Neural progenitor cell (in vitro differentiated cells): ENCODE measurements at regions not wholly inside any gene's neighbourhood (a gene's known extent, or its start where the extent isn't known, plus 50 kb on each side); places are given as distances from the start of the nearest gene placed in this dataset.

Experiments used
- DNase-seq: peaks from one replicate; pipeline ENCODE4 v3.0.0-alpha.2; 2016; ENCODE audit warnings: low spot score
- H2AFZ ChIP-seq: fragments of 200-600 bp; sonication (generic); replicated peaks from 2 replicates; pipeline ENCODE4 v1.6.1; 2016; ENCODE audit warnings: antibody characterized with exemption
- H3F3A ChIP-seq: fragments of 200-600 bp; sonication (generic); 2 replicates; pipeline ENCODE4 v1.6.1; 2016; ENCODE audit warnings: antibody characterized with exemption, low read depth
- H3K27ac ChIP-seq: fragments of 200-600 bp; sonication (generic); 2 replicates; pipeline ENCODE4 v1.5.1; 2016; ENCODE audit warnings: mild to moderate bottlenecking
- H3K27me3 ChIP-seq: fragments of 200-600 bp; sonication (generic); 2 replicates; pipeline ENCODE4 v1.6.1; 2016; ENCODE audit warnings: mild to moderate bottlenecking, moderate library complexity
- H3K36me3 ChIP-seq: fragments of 200-600 bp; sonication (generic); 2 replicates; pipeline ENCODE4 v1.5.1; 2016
- H3K4me1 ChIP-seq: fragments of 200-600 bp; sonication (generic); 2 replicates; pipeline ENCODE4 v1.6.1; 2016; ENCODE audit warnings: mixed run types
- H3K4me2 ChIP-seq: fragments of 200-600 bp; sonication (generic); 2 replicates; pipeline ENCODE4 v1.6.1; 2016
- H3K4me3 ChIP-seq: fragments of 200-600 bp; sonication (generic); 2 replicates; pipeline ENCODE4 v1.5.1; 2016
- H3K79me2 ChIP-seq: fragments of 200-600 bp; sonication (generic); 2 replicates; pipeline ENCODE4 v1.6.1; 2016; ENCODE audit warnings: low read depth
- H3K9ac ChIP-seq: fragments of 200-600 bp; sonication (generic); 2 replicates; pipeline ENCODE4 v1.6.1; 2016
- H3K9me3 ChIP-seq: fragments of 200-600 bp; sonication (generic); 2 replicates; pipeline ENCODE4 v1.5.1; 2016; ENCODE audit warnings: low read depth
- H4K20me1 ChIP-seq: fragments of 200-600 bp; sonication (generic); 2 replicates; pipeline ENCODE4 v1.6.1; 2016; ENCODE audit warnings: low read depth
- H3K27ac Mint-ChIP-seq: 3 replicates; pipeline ENCODE4 v1.8.0; 2021; ENCODE audit warnings: mixed read lengths
- H3K27me3 Mint-ChIP-seq: 2 replicates; pipeline ENCODE4 v1.8.0; 2022; ENCODE audit warnings: low read depth, mild to moderate bottlenecking, inconsistent platforms, moderate library complexity, mixed read lengths; ENCODE audit not compliant: insufficient read depth
- H3K36me3 Mint-ChIP-seq: 3 replicates; pipeline ENCODE4 v1.8.0; 2021; ENCODE audit warnings: mixed read lengths
- H3K4me1 Mint-ChIP-seq: 3 replicates; pipeline ENCODE4 v1.8.0; 2021; ENCODE audit warnings: mixed read lengths
- H3K4me3 Mint-ChIP-seq: 3 replicates; pipeline ENCODE4 v1.8.0; 2021; ENCODE audit warnings: mild to moderate bottlenecking, moderate library complexity, mixed read lengths
- H3K9me3 Mint-ChIP-seq: 3 replicates; pipeline ENCODE4 v1.8.0; 2020; ENCODE audit warnings: mixed read lengths
- EZH2 ChIP-seq: fragments of 200-600 bp; sonication (generic); IDR thresholded peaks from 2 replicates; pipeline ENCODE4 v1.6.1; 2017; ENCODE audit warnings: antibody characterized with exemption, mild to moderate bottlenecking, moderate library complexity
- EZH2phosphoT487 ChIP-seq: fragments of 200-600 bp; sonication (generic); IDR thresholded peaks from 2 replicates; pipeline ENCODE4 v1.6.1; 2017; ENCODE audit warnings: antibody characterized with exemption
- TF ChIP-seq, protein P1 (sequence below): fragments of 200-600 bp; sonication (generic); IDR thresholded peaks from 2 replicates; pipeline ENCODE4 v1.5.1; 2017; ENCODE audit warnings: antibody characterized with exemption, mild to moderate bottlenecking

DNA sequence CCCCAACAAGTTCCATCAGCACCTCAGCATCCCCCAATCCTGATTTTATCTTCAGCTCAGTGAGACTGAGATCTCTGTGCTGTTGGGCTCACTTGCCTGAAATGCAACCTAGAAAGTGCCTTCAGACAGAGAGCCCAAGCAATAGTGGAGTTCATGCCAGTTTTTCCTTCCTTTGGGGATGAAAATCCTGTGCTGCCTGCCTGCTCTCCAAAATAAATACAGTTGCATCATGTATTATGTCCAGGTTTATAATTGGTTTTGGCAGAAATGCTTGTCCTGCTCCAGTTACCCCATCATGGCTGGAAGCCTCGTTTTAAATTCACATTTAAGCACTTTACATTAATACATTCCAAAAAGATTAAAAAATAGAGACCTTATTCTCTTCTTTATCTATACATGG is 1865.5 kb upstream of the TENM3 start:
- H3K9me3 Mint-ChIP-seq, result no peaks in the 10 kb centered on the region
- H3K27me3 Mint-ChIP-seq, result no peaks in the 10 kb centered on the region
- no peaks in the 10 kb centered on the region for H3K36me3 Mint-ChIP-seq
- peaks cover 8% of the 10 kb centered on the region for H3K4me1 Mint-ChIP-seq
- Histone ChIP-seq H3K27me3 (no peaks in the 10 kb centered on the region), H3K4me3 (no peak overlapping the region), H3K9ac (no peak overlapping the region), H3K4me1 (no peaks in the 10 kb centered on the region), H3K36me3 (no peaks in the 10 kb centered on the region), H3K9me3 (no peaks in the 10 kb centered on the region), H4K20me1 (no peaks in the 10 kb centered on the region), H3K27ac (no peak overlapping the region), H3F3A (no peaks in the 10 kb centered on the region), H3K79me2 (no peaks in the 10 kb centered on the region), H3K4me2 (no peak overlapping the region), H2AFZ (no peak overlapping the region)
- TF ChIP-seq, protein P1, sequence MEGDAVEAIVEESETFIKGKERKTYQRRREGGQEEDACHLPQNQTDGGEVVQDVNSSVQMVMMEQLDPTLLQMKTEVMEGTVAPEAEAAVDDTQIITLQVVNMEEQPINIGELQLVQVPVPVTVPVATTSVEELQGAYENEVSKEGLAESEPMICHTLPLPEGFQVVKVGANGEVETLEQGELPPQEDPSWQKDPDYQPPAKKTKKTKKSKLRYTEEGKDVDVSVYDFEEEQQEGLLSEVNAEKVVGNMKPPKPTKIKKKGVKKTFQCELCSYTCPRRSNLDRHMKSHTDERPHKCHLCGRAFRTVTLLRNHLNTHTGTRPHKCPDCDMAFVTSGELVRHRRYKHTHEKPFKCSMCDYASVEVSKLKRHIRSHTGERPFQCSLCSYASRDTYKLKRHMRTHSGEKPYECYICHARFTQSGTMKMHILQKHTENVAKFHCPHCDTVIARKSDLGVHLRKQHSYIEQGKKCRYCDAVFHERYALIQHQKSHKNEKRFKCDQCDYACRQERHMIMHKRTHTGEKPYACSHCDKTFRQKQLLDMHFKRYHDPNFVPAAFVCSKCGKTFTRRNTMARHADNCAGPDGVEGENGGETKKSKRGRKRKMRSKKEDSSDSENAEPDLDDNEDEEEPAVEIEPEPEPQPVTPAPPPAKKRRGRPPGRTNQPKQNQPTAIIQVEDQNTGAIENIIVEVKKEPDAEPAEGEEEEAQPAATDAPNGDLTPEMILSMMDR, result no peak
- DNase-seq, result no peak
- H3K27ac Mint-ChIP-seq, result no peak overlapping the region
- H3K4me3 Mint-ChIP-seq, result no peak overlapping the region

DNA sequence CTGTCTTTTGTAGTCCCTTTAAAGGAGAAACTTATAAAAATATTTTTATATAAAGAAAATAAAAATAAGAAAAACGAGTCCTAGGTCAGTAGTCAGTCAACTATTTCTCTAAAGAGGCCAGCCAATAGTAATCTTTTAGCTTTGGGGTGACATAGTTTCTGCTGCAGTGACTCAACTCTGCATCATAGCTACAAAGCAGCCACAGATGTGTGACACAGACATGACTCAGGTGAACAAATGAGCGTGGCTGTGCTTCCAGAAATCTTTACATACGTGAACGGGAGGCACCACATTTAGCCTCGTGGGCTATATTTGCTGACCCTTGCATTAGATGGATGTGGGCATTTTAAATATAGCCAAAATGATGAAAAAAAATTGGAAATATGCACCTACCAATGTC is 1862.5 kb upstream of the TENM3 start:
- no peaks in the 10 kb centered on the region for H4K20me1 ChIP-seq
- no peaks in the 10 kb centered on the region for H3K9me3 ChIP-seq
- H3F3A ChIP-seq, result no peaks in the 10 kb centered on the region
- no peak overlapping the region for H2AFZ ChIP-seq
- no peak overlapping the region for H3K9ac ChIP-seq
- no peaks in the 10 kb centered on the region for H3K36me3 Mint-ChIP-seq
- no peak overlapping the region for H3K4me3 ChIP-seq
- H3K27ac Mint-ChIP-seq, result no peak overlapping the region
- no peaks in the 10 kb centered on the region for H3K27me3 Mint-ChIP-seq
- H3K79me2 ChIP-seq, result no peaks in the 10 kb centered on the region
- no peak overlapping the region for H3K4me2 ChIP-seq
- no peak overlapping the region for H3K27ac ChIP-seq
- H3K36me3 ChIP-seq, result no peaks in the 10 kb centered on the region
- H3K4me1 ChIP-seq, result no peaks in the 10 kb centered on the region
- peaks cover 8% of the 10 kb centered on the region for H3K4me1 Mint-ChIP-seq
- no peak overlapping the region for H3K4me3 Mint-ChIP-seq
- DNase-seq, result no peak
- H3K27me3 ChIP-seq, result no peaks in the 10 kb centered on the region
- no peak for TF ChIP-seq EZH2
- TF ChIP-seq, protein P1, result no peak
- TF ChIP-seq EZH2phosphoT487, result no peak
- no peaks in the 10 kb centered on the region for H3K9me3 Mint-ChIP-seq

DNA sequence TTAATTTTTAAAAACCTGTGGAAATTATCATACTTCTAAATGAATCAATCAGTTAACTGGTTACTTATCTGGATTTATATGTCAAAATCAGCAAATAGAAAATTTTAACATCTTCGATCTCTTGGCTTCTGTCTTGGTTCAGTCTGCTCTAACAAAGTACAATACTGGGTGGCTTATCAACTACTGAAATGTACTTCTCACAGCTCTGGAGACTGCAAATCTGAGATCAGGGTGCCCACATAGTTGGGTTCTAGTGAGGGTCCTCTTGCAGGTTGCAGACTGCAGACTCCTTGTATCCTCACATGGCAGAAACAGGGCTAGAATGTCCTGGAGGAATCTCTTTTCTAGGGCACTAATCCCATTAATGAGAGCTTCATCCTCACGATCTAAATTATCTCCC is 1851.6 kb upstream of the TENM3 start:
- Histone ChIP-seq H3K27ac (no peak overlapping the region), H3K79me2 (no peaks in the 10 kb centered on the region), H3K27me3 (no peaks in the 10 kb centered on the region), H3F3A (peaks cover 4% of the 10 kb centered on the region), H3K9me3 (no peaks in the 10 kb centered on the region), H3K4me2 (no peak overlapping the region), H3K36me3 (no peaks in the 10 kb centered on the region), H2AFZ (no peak overlapping the region), H3K4me3 (no peak overlapping the region), H3K9ac (no peak overlapping the region), H3K4me1 (no peaks in the 10 kb centered on the region), H4K20me1 (no peaks in the 10 kb centered on the region)
- Mint-ChIP-seq H3K9me3 (no peaks in the 10 kb centered on the region), H3K4me3 (no peak overlapping the region), H3K27me3 (no peaks in the 10 kb centered on the region), H3K27ac (no peak overlapping the region), H3K36me3 (no peaks in the 10 kb centered on the region), H3K4me1 (no peaks in the 10 kb centered on the region)
- TF ChIP-seq EZH2 (no peak), EZH2phosphoT487 (no peak)
- TF ChIP-seq, protein P1, result no peak
- no peak for DNase-seq

DNA sequence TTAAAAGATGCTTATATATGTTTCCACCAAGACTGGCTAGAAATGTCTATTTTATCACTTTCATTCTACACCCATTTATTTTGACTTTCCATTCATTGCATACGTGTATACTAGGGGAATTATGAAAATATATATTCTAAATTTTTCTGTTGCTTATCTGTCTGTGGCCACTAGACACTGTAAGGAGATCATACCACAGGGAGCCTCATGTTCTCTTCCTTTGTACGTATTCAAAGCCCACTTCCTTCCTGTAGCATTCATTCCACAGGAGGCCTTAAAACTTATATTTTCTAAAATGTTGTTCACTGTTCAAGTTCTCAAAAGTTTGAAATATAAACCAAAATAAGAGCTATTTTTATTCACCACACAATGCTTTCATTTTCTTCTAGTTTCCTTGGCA is 1848.9 kb upstream of the TENM3 start:
- H3K36me3 ChIP-seq, result no peaks in the 10 kb centered on the region
- H4K20me1 ChIP-seq, result no peaks in the 10 kb centered on the region
- DNase-seq, result no peak
- H3F3A ChIP-seq, result peaks cover 4% of the 10 kb centered on the region
- no peak overlapping the region for H2AFZ ChIP-seq
- no peak overlapping the region for H3K4me2 ChIP-seq
- TF ChIP-seq EZH2 (no peak), EZH2phosphoT487 (no peak)
- TF ChIP-seq, protein P1, result no peak
- no peaks in the 10 kb centered on the region for H3K9me3 ChIP-seq
- no peak overlapping the region for H3K27ac Mint-ChIP-seq
- no peaks in the 10 kb centered on the region for H3K36me3 Mint-ChIP-seq
- no peak overlapping the region for H3K27ac ChIP-seq
- H3K4me3 Mint-ChIP-seq, result no peak overlapping the region
- peaks cover 4% of the 10 kb centered on the region for H3K4me1 Mint-ChIP-seq
- no peaks in the 10 kb centered on the region for H3K4me1 ChIP-seq
- H3K4me3 ChIP-seq, result no peak overlapping the region
- H3K9me3 Mint-ChIP-seq, result no peaks in the 10 kb centered on the region
- no peaks in the 10 kb centered on the region for H3K27me3 ChIP-seq
- H3K9ac ChIP-seq, result no peak overlapping the region
- H3K27me3 Mint-ChIP-seq, result no peaks in the 10 kb centered on the region
- no peaks in the 10 kb centered on the region for H3K79me2 ChIP-seq
